ENCODE measurements at regions not wholly inside any gene's neighbourhood (a gene's known extent, or its start where the extent isn't known, plus 50 kb on each side); places are given as distances from the start of the nearest gene placed in this dataset.

DNA sequence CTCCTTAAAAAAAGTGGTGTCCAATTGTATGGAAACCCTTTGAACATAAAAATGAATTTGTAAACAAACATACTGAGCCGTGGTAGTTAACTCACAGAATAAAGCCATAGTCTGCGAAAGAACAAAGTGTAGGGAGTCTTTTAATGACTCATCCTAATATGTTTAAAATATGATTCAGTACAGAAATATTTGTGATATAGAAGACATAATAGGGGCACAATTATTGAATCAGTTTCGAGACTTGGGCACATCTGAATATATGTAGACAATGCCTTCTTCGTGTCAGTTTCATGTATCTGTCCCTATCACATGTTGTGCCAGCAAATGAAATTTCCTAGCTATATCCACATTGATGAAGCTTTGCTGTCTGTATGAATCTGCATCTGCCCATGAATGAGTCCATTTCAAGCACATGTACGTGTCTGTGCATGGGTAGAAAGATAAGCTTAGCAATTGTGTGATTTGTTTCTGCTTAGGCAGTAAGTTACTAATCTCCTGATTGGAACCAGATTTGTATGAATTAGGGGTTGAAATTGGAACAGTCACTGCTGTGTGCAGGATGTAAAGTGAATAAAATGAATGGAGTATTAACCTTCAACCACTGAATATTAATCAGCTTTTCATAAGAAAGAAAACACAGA, 112.5 kb upstream of the SOX9 start:
- TF ChIP-seq CTCF (IDR thresholded peaks at IDR 0.05; ENCODE audit: insufficient read depth, low read length, poor library complexity, severe bottlenecking) (no peak), EZH2phosphoT487 (conservative IDR thresholded peaks at IDR 0.05; ENCODE audit: low read length) (no peak)
